ES-I3 (cell line): ENCODE measurements at regions not wholly inside any gene's neighbourhood (a gene's known extent, or its start where the extent isn't known, plus 50 kb on each side); places are given as distances from the start of the nearest gene placed in this dataset.

ENCODE experiments used
- H3K36me3 ChIP-seq: 2 replicates; pipeline ENCODE4 v1.6.1; 2013; ENCODE audit warnings: mild to moderate bottlenecking, low read length, control low read depth, moderate library complexity; ENCODE audit not compliant: insufficient read depth
- H3K4me1 ChIP-seq: 2 replicates; pipeline ENCODE4 v1.6.1; 2013; ENCODE audit warnings: mild to moderate bottlenecking, control low read depth, low read length; ENCODE audit not compliant: insufficient read depth
- H3K9ac ChIP-seq: 2 replicates; pipeline ENCODE4 v1.6.1; 2013; ENCODE audit warnings: low read depth, mild to moderate bottlenecking, low read length, moderate library complexity
- H3K9me3 ChIP-seq: 2 replicates; pipeline ENCODE4 v1.6.1; 2013; ENCODE audit warnings: mild to moderate bottlenecking, low read length, moderate library complexity; ENCODE audit not compliant: control insufficient read depth, insufficient read depth

DNA sequence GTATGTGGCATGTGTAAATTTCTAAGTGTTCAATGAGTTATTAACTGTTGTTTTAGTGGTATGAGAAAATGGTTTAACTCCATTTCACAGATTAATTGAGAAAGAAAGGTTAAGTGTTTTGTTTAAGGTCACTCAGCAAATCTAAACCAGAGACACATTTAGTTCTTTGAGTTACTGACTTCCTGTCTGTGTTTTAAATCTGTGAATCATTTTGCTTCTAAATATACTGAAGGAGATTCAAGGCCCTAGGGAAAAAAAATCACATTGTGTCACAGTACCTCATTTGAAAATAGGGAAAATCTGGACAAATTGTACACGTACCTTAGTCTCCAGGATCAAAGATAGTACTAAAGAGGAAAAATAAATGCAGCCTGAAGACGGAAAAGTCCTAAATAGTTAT is 368.2 kb downstream of the TMEM161B start:
- Histone ChIP-seq H3K4me1 (peaks cover 16% of the 10 kb centered on the region), H3K36me3 (no peaks in the 10 kb centered on the region)

GRCh38 chr5:87899721-87900131 is 368.9 kb downstream of the TMEM161B start:
- no peaks in the 10 kb centered on the region for H3K36me3 ChIP-seq
- H3K4me1 ChIP-seq, result peaks cover 16% of the 10 kb centered on the region
- H3K9me3 ChIP-seq, result no peaks in the 10 kb centered on the region
- H3K9ac ChIP-seq, result no peak overlapping the region

More for the DNA sequence above, 368.2 kb downstream of the TMEM161B start:
- H3K9me3 ChIP-seq, result no peaks in the 10 kb centered on the region
- no peak overlapping the region for H3K9ac ChIP-seq

GRCh38 chr5:87899208-87899661 is 369.4 kb downstream of the TMEM161B start:
- peaks cover 16% of the 10 kb centered on the region for H3K4me1 ChIP-seq
- no peak overlapping the region for H3K9ac ChIP-seq
- no peaks in the 10 kb centered on the region for H3K9me3 ChIP-seq
- no peaks in the 10 kb centered on the region for H3K36me3 ChIP-seq

GRCh38 chr5:87898574-87898973 is 370.1 kb downstream of the TMEM161B start:
- Histone ChIP-seq H3K36me3 (no peaks in the 10 kb centered on the region), H3K9ac (no peak overlapping the region), H3K4me1 (peaks cover 16% of the 10 kb centered on the region), H3K9me3 (no peaks in the 10 kb centered on the region)

DNA sequence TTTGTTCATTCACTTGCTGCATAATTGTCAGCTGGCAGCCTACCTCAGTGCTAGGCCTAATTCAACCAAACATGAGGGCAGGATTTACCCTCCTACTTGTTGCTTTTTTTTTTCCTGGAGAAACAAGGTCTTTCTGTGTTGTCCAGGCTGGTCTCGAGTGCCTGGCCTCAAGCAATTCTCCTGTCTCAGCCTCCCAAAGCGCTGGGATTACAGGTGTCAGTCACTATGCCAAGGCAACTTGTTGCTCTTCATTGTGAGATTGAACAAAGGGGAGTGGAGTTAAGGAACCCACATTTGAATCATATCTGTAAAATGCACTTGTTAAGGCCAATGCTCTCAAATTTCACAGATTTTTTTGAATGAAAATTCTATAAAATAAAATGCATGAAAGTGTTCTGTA is 380.5 kb downstream of the TMEM161B start:
- Histone ChIP-seq H3K36me3 (no peaks in the 10 kb centered on the region), H3K4me1 (no peaks in the 10 kb centered on the region), H3K9me3 (no peaks in the 10 kb centered on the region), H3K9ac (no peak overlapping the region)

- Histone ChIP-seq H3K9ac (no peak overlapping the region), H3K4me1 (no peaks in the 10 kb centered on the region), H3K9me3 (no peaks in the 10 kb centered on the region), H3K36me3 (no peaks in the 10 kb centered on the region)
These were observed 381.4 kb downstream of the TMEM161B start for GRCh38 chr5:87887247-87887646.

- Histone ChIP-seq H3K9me3 (no peaks in the 10 kb centered on the region), H3K36me3 (no peaks in the 10 kb centered on the region), H3K9ac (no peak overlapping the region)
These were observed 382.5 kb downstream of the TMEM161B start for GRCh38 chr5:87886164-87886563.

GRCh38 chr5:87885758-87886157 is 382.9 kb downstream of the TMEM161B start:
- Histone ChIP-seq H3K9ac (no peak overlapping the region), H3K4me1 (no peaks in the 10 kb centered on the region), H3K36me3 (no peaks in the 10 kb centered on the region), H3K9me3 (no peaks in the 10 kb centered on the region)

More at GRCh38 chr5:87886164-87886563, 382.5 kb downstream of the TMEM161B start:
- H3K4me1 ChIP-seq, result no peaks in the 10 kb centered on the region

DNA sequence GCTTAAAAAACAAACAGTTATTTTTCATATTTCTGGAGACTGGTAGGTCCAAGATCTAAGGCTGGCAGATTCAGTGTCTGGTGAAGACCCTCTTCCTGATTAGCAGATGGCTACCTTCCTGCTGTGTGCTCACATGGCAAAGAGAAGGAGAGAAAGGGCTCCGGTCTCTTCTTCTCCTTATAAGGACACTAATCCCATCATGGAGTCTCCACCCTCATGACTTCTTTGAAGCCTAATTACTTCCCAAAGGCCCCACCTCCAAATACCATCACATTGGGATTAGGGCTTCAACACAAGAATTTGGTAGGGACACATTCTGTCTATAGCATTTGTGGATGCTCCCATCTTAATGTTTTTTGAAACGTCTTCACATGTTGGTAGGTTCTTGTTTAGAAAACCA is 391.1 kb downstream of the TMEM161B start:
- Histone ChIP-seq H3K36me3 (no peaks in the 10 kb centered on the region), H3K9ac (no peak overlapping the region), H3K4me1 (peaks cover 6% of the 10 kb centered on the region; the same call in 1 of the 2 replicates), H3K9me3 (no peaks in the 10 kb centered on the region)

GRCh38 chr5:87877023-87877422 is 391.6 kb downstream of the TMEM161B start:
- no peaks in the 10 kb centered on the region for H3K9me3 ChIP-seq
- H3K4me1 ChIP-seq, result peaks cover 6% of the 10 kb centered on the region; the same call in 1 of the 2 replicates
- H3K36me3 ChIP-seq, result no peaks in the 10 kb centered on the region
- H3K9ac ChIP-seq, result no peak overlapping the region

DNA sequence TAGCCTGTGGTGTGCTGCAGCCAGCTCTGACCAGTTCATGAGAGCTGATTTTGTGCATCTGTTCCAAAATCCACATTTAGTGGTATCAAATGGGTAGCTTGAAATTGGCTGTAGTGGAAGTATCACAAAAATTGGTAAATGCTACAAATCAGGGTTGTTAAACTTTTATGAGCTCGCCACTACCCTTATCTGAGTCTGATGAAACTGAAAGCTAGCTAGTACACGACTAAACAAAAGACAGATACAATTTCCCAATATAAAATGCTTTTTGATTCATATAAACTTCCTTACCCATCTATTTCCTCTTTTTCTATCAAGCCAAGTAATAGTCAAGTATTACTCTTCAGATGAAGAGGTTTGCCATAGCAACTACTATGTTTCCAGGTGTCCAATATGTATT is 392.0 kb downstream of the TMEM161B start:
- H3K9me3 ChIP-seq, result no peaks in the 10 kb centered on the region
- no peaks in the 10 kb centered on the region for H3K36me3 ChIP-seq
- no peak overlapping the region for H3K9ac ChIP-seq
- H3K4me1 ChIP-seq, result peaks cover 6% of the 10 kb centered on the region; the same call in 1 of the 2 replicates

GRCh38 chr5:87872986-87873385 is 395.7 kb downstream of the TMEM161B start:
- Histone ChIP-seq H3K9ac (no peak overlapping the region), H3K4me1 (peaks cover 6% of the 10 kb centered on the region; the same call in 1 of the 2 replicates), H3K36me3 (no peaks in the 10 kb centered on the region), H3K9me3 (no peaks in the 10 kb centered on the region)

GRCh38 chr5:87868792-87869191 is 399.9 kb downstream of the TMEM161B start:
- H3K9me3 ChIP-seq, result no peaks in the 10 kb centered on the region
- peaks cover 6% of the 10 kb centered on the region; the same call in 1 of the 2 replicates for H3K4me1 ChIP-seq
- H3K9ac ChIP-seq, result no peak overlapping the region
- no peaks in the 10 kb centered on the region for H3K36me3 ChIP-seq

GRCh38 chr5:87867281-87867680 is 401.4 kb downstream of the TMEM161B start:
- H3K9me3 ChIP-seq, result no peaks in the 10 kb centered on the region
- H3K36me3 ChIP-seq, result no peaks in the 10 kb centered on the region
- H3K4me1 ChIP-seq, result no peaks in the 10 kb centered on the region
- H3K9ac ChIP-seq, result no peak overlapping the region

DNA sequence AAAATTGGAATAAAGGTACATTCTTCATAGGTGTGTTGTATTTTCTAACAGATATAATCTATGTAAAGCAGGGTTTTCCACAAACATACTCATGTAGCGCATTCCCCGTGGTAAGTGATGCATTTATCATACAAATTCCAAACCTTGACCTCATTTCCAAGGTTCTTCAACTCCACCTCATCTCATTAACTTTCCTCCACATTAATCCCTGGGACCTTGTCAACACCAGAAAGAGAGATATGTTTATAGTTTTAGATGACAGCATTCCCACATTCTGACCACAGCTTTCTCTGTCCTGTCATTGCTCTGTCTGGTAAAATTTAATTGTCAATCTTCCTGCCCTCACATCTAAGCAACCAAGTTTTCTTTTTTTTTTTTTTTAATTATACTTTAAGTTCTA is 415.1 kb downstream of the TMEM161B start:
- H3K4me1 ChIP-seq, result peaks cover 11% of the 10 kb centered on the region; the same call in 1 of the 2 replicates
- no peaks in the 10 kb centered on the region for H3K36me3 ChIP-seq
- peaks cover 2% of the 10 kb centered on the region; the same call in 1 of the 2 replicates for H3K9me3 ChIP-seq
- no peak overlapping the region for H3K9ac ChIP-seq
